Activated CD8-positive, alpha-beta memory T cell treated with anti-CD3 and anti-CD28 coated beads, Interleukin-2, amount 50 U/mL, for 48 hours (primary cell): ENCODE measurements at regions not wholly inside any gene's neighbourhood (a gene's known extent, or its start where the extent isn't known, plus 50 kb on each side); places are given as distances from the start of the nearest gene placed in this dataset.

Source experiments
- DNase-seq: peaks from one replicate; pipeline ENCODE4 v3.0.0-alpha.2; 2020

DNA sequence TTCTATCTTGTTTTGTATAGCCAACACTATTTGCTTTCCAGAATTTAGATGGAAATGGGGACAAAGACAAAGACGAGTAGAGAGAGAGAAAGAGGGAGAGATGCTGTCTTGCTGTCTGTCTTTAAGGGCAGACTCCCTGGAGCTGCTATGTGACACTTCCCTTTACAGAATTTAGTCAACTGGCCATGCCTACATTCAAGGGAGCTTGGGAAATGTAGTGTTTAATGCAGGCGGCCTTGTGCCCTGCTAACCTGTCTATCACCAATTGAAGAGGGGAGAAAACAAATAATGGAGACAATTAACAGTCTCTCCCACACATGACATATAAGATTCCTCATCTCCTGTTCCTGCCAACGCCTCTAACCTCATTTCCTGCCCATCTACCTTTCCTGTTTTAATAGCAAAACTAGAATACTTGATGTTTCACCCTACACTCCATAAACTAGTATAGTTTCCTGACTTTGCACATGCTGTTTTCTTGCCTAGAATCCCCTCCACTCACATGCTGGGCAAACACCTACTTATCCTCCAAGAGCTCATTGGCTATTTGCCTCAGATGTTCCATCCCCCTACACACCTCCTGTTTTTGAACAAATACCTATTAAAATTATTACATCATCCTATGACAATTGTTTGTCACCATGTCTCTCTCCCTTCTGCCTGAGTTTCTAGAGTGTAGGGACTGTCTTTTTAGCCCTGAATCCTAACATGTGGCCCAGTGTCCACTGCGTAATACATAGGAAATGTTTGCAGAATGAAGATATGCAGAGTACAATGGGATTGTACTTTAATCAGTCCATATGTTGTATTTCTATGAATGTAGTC, 117.2 kb downstream of the SLC25A24 start:
- DNase-seq: no peak

DNA sequence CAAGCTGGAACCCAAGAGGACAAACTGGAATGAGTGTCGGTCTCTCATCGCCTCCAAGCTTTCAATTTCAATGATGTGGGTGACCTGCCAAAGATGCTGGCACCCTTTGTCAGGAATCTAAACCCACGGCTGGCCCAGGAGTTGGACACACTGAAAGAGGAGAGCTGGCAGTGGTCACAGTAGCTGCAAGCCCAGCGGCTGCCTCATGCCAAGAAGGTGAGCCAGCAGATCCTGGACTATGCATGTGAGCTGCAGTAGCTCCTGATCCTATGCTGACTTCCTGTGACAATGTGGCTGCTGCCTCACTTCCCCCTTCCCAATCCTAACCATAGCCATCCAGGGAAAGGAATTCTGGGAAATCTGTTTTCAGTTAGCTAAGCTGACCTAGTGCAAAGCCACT, 117.0 kb upstream of the VAV3 start:
- no peak for DNase-seq

DNA sequence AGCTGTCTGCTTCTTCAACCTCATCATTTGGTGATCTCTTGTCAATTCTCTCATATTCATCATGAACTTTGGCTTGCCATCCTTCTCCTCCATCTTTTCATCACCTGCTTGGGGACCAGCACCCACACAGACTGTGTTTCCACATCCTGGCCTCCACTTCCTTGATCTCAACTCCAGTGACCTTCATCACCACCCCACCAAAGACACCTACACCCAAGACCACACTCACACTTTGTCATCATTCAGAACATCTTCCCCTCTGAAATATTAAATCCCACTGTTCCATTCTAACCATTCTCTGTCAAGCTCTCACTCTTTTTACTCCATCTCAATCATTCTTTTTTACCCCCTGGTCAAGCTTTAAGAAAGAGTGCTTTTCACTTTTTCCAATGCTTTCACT, 115.5 kb upstream of the VAV3 start:
- DNase-seq: peak; percentile 59

- DNase-seq: peak; percentile 56
These were observed 114.6 kb upstream of the VAV3 start for GRCh38 chr1:108079440-108080025.

- no peak for DNase-seq
These were observed 113.0 kb upstream of the VAV3 start for GRCh38 chr1:108077991-108078390.

DNA sequence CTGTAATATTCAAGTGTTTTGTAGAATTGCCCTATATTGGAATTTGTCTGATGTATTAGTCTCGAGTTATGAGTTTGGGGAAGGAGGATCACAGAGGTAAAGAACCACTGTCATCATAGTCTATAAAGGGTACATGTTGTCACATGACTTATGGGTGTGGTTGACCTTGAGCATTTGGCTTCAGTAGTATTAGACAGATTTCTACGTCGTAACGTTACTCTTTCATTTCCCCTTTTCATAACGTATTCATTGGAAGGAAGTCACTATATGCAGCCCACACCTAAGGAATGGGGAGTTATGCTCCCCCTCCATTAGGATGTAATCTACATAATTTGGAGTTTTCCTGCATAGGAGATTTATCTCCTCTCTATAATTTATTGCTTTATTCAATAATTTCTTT, 110.1 kb upstream of the VAV3 start:
- no peak for DNase-seq

- no peak for DNase-seq
These were observed 107.8 kb upstream of the VAV3 start for GRCh38 chr1:108072776-108073175.

GRCh38 chr1:108072212-108072611, 107.2 kb upstream of the VAV3 start:
- DNase-seq: no peak

- DNase-seq: no peak
These were observed 106.6 kb upstream of the VAV3 start for GRCh38 chr1:108071601-108072000.

GRCh38 chr1:108070662-108071061, 105.7 kb upstream of the VAV3 start:
- DNase-seq: no peak

GRCh38 chr1:108067884-108068540, 103.0 kb upstream of the VAV3 start:
- DNase-seq: no peak

- DNase-seq: no peak
These were observed 101.8 kb upstream of the VAV3 start for GRCh38 chr1:108066808-108067207.

- no peak for DNase-seq
These were observed 99.3 kb upstream of the VAV3 start for GRCh38 chr1:108064255-108064654.

- DNase-seq: no peak
These were observed 98.7 kb upstream of the VAV3 start for GRCh38 chr1:108063703-108064102.

DNA sequence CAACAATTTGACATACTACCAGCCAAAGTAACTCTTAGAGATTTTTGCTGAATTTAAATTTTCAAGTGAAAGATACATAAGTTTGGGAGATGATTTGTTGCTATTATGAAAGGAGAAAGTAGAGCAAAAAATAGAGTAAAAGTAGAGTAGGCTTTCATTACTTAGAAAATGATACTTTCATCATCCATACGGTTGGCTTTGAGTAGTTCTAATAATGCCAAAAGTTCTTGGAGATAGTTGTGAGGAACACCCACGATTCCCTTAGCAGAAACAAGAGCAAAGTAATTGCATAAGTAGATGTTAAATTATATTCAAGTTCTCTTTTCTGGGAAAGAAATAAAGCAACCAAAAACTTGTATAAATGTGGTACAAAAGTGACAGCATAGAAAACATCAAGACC, 95.0 kb upstream of the VAV3 start:
- no peak for DNase-seq

DNA sequence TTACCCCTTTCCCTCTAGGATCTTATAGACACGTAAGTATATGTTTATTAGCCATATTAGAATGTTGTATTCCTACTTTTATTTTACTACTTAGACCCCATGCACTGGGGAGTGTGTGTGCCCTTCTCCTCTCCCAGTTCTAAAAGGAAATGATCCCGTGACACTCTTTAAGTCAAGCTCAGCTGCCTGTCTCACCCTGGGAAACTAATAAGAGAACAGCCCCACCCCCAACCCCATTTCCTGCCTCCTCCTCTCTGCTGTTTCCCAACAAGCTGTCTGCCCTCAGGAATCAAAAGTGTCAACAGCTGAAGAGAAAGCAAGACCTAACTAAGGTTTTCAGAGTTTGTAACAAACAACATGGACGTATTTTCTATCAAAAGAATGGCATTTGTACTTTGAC, 92.6 kb upstream of the VAV3 start:
- DNase-seq: no peak

DNA sequence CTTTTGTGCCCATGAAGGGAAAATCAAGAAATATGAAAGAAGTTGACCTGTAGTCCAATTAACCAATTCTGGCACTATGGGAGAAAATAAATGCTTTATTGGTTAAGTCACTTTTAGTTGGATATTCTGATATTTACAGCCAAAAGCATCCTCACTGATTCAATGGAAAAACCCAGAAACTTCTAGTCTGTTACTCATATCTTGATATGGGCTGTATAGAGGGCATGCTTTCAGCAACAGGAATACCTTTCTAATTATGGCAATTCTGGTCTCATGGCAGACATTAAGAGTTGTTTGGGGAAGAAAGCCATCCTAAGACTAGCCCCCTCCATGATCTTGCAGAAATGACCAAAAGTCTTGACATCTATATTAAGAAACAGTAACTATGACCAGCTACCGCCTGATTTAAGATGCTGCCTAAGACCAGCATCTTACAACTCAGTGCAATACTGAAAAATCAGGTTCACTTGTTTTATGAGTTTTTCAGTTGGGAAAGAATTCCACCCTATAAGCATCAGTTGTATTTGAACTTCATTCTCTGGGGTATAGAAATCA, 91.5 kb upstream of the VAV3 start:
- no peak for DNase-seq

DNA sequence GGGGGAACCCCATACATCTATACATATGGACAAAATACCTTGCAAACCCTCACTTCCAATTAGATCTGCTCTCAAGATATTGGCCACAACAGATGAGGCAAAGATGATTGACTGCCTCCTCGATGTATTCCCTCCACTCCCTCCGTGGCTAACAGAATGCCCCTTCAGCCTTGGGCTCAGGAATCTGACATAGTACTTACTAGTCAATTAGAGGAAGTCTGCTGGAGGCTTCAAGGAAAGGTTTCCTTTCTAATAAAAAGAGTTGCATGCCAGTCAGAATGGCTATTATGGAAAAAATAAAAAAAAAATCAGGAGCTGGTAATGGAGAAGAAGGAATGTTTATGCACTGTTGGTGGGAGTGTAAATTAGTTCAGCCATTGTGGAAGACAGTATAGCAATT, 90.4 kb upstream of the VAV3 start:
- no peak for DNase-seq

DNA sequence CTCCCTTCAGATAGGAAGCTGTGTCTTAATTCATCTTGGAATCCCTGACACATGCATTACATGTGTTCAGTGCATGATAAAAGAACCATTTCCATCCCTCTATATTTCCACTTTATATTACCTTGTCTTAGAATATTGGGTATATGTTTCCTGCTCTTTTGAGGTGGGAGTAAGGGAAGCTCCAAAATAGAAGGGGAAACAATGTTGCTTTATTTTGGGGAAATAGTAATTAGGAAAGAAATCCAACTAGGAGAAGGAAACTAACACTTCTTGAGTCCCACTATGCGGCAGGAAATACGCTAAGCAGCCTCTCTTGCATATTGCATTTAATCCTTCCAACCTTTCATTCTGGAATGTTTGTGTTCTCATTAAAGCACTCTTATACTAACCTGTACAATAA, 89.4 kb upstream of the VAV3 start:
- no peak for DNase-seq

- DNase-seq: no peak
These were observed 88.5 kb upstream of the VAV3 start for GRCh38 chr1:108053270-108054013.

GRCh38 chr1:108051631-108052377, 86.8 kb upstream of the VAV3 start:
- no peak for DNase-seq

- no peak for DNase-seq
These were observed 86.1 kb upstream of the VAV3 start for GRCh38 chr1:108050911-108051629.
